ENCODE measurements at regions not wholly inside any gene's neighbourhood (a gene's known extent, or its start where the extent isn't known, plus 50 kb on each side); places are given as distances from the start of the nearest gene placed in this dataset.

GRCh38 chr3:118754406-118755252, 280.0 kb downstream of the IGSF11 start:
- no peak overlapping the region for H3K27ac Mint-ChIP-seq (ENCODE audit: unreplicated experiment)
- H3K4me1 Mint-ChIP-seq (ENCODE audit: unreplicated experiment) = no peaks in the 10 kb centered on the region
- DNase-seq (ENCODE audit: low spot score) = no peak
- no peak for TF ChIP-seq CTCF (IDR thresholded peaks at IDR 0.05; ENCODE audit: unreplicated experiment)
- H3K36me3 Mint-ChIP-seq (ENCODE audit: low read depth, unreplicated experiment) = no peaks in the 10 kb centered on the region
- no peaks in the 10 kb centered on the region for H3K9me3 Mint-ChIP-seq (ENCODE audit: unreplicated experiment)
- H3K4me3 Mint-ChIP-seq (ENCODE audit: unreplicated experiment) = no peak overlapping the region
- no peaks in the 10 kb centered on the region for H3K27me3 Mint-ChIP-seq (ENCODE audit: unreplicated experiment)

- no peak overlapping the region for H3K4me3 Mint-ChIP-seq (ENCODE audit: unreplicated experiment)
- H3K9me3 Mint-ChIP-seq (ENCODE audit: unreplicated experiment) = no peaks in the 10 kb centered on the region
These were observed 279.3 kb downstream of the IGSF11 start for GRCh38 chr3:118755253-118755801.

GRCh38 chr3:118760585-118761290, 273.9 kb downstream of the IGSF11 start:
- no peaks in the 10 kb centered on the region for H3K36me3 Mint-ChIP-seq (ENCODE audit: low read depth, unreplicated experiment)
- H3K9me3 Mint-ChIP-seq (ENCODE audit: unreplicated experiment) = no peaks in the 10 kb centered on the region
- no peaks in the 10 kb centered on the region for H3K4me1 Mint-ChIP-seq (ENCODE audit: unreplicated experiment)
- H3K27me3 Mint-ChIP-seq (ENCODE audit: unreplicated experiment) = no peaks in the 10 kb centered on the region
- no peak for TF ChIP-seq CTCF (IDR thresholded peaks at IDR 0.05; ENCODE audit: unreplicated experiment)
- no peak overlapping the region for H3K4me3 Mint-ChIP-seq (ENCODE audit: unreplicated experiment)
- no peak for DNase-seq (ENCODE audit: low spot score)
- H3K27ac Mint-ChIP-seq (ENCODE audit: unreplicated experiment) = no peak overlapping the region

More at GRCh38 chr3:118755253-118755801, 279.3 kb downstream of the IGSF11 start:
- TF ChIP-seq CTCF (IDR thresholded peaks at IDR 0.05; ENCODE audit: unreplicated experiment) = no peak
- DNase-seq (ENCODE audit: low spot score) = no peak
- H3K27me3 Mint-ChIP-seq (ENCODE audit: unreplicated experiment) = no peaks in the 10 kb centered on the region
- no peaks in the 10 kb centered on the region for H3K4me1 Mint-ChIP-seq (ENCODE audit: unreplicated experiment)
- no peaks in the 10 kb centered on the region for H3K36me3 Mint-ChIP-seq (ENCODE audit: low read depth, unreplicated experiment)
- H3K27ac Mint-ChIP-seq (ENCODE audit: unreplicated experiment) = no peak overlapping the region

DNA sequence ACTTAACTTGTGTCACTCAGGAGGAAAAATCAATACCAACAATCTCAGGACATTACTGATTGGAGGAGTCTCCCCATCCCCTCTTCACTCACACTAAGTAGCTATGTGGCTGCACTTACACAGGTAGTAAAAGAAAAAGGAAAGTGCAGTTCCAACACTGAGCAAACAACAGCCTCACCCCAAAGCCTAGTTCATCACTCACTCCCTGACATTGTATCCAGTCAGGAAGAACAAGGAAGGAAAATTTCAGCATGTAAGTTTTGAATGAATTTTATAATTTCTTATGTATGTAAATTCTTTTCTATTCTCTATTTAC, 273.4 kb downstream of the IGSF11 start:
- Mint-ChIP-seq H3K27ac (ENCODE audit: unreplicated experiment) (no peak overlapping the region), H3K4me3 (ENCODE audit: unreplicated experiment) (no peak overlapping the region), H3K9me3 (ENCODE audit: unreplicated experiment) (no peaks in the 10 kb centered on the region), H3K4me1 (ENCODE audit: unreplicated experiment) (no peaks in the 10 kb centered on the region), H3K27me3 (ENCODE audit: unreplicated experiment) (no peaks in the 10 kb centered on the region), H3K36me3 (ENCODE audit: low read depth, unreplicated experiment) (no peaks in the 10 kb centered on the region)
- TF ChIP-seq CTCF (IDR thresholded peaks at IDR 0.05; ENCODE audit: unreplicated experiment) = no peak
- no peak for DNase-seq (ENCODE audit: low spot score)
